Lower leg skin (tissue), 3 donors: ENCODE measurements at regions not wholly inside any gene's neighbourhood (a gene's known extent, or its start where the extent isn't known, plus 50 kb on each side); places are given as distances from the start of the nearest gene placed in this dataset.

Experiments used
- CTCF ChIP-seq, 3 donors: fragments of 450-650 bp; IDR thresholded peaks; one replicate each; pipeline ENCODE4 v1.5.1; 2016; ENCODE audit warnings: antibody characterized with exemption in 3 of 3, mild to moderate bottlenecking in 3 of 3, moderate library complexity in 2 of 3
- POLR2A ChIP-seq, 2 donors: fragments of 450-650 bp; IDR thresholded peaks; one replicate each; pipeline ENCODE4 v1.6.1; 2016 to 2017; ENCODE audit warnings: antibody characterized with exemption in 2 of 2, mild to moderate bottlenecking in 1 of 2, moderate library complexity in 1 of 2

- TF ChIP-seq CTCF (IDR thresholded peaks at IDR 0.05): no peak
- TF ChIP-seq POLR2A (IDR thresholded peaks at IDR 0.05): no peak
Measured at GRCh38 chr2:105518897-105519296, 120.0 kb upstream of the FHL2 start.
